ENCODE measurements at regions not wholly inside any gene's neighbourhood (a gene's known extent, or its start where the extent isn't known, plus 50 kb on each side); places are given as distances from the start of the nearest gene placed in this dataset.

- TF ChIP-seq CTCF (optimal IDR thresholded peaks at IDR 0.05 in 1 of 3, IDR thresholded peaks at IDR 0.05 in 1 of 3, conservative IDR thresholded peaks at IDR 0.05 in 1 of 3; ENCODE audit: extremely low read depth in 1 of 3, insufficient read depth in 2 of 3, low read length in 3 of 3) (no peak), EZH2 (IDR thresholded peaks at IDR 0.05; ENCODE audit: low read length) (no peak)
These were observed 310.9 kb upstream of the MAOA start for GRCh38 chrX:43345166-43345565.
